ENCODE measurements at regions not wholly inside any gene's neighbourhood (a gene's known extent, or its start where the extent isn't known, plus 50 kb on each side); places are given as distances from the start of the nearest gene placed in this dataset.
"Not testable (repeated sequence)": the region's sequence is repeated elsewhere in the genome, so short reads cannot be mapped to it uniquely, and the experiment has no call there.

- not testable (repeated sequence) for H3K36me3 ChIP-seq (ENCODE audit: control insufficient read depth in 5 of 5, insufficient read depth in 5 of 5, low read length in 5 of 5); H3K27me3 ChIP-seq (ENCODE audit: control insufficient read depth in 5 of 5, insufficient read depth in 4 of 5, low read length in 5 of 5); H3K9me3 ChIP-seq (ENCODE audit: control insufficient read depth in 5 of 5, low read length in 5 of 5); H3K4me1 ChIP-seq (ENCODE audit: control insufficient read depth in 5 of 5, insufficient read depth in 5 of 5, low read length in 5 of 5); H3K9ac ChIP-seq (ENCODE audit: low read length in 5 of 5); H3K27ac ChIP-seq (ENCODE audit: low read depth, low read length); H3K4me3 ChIP-seq (ENCODE audit: low read depth in 1 of 5, low read length in 5 of 5)
These were observed 77.8 kb upstream of the LPCAT1 start for GRCh38 chr5:1601565-1601964.

- H3K27me3 ChIP-seq (ENCODE audit: control insufficient read depth in 5 of 5, insufficient read depth in 4 of 5, low read length in 5 of 5); H3K4me1 ChIP-seq (ENCODE audit: control insufficient read depth in 5 of 5, insufficient read depth in 5 of 5, low read length in 5 of 5); H3K9me3 ChIP-seq (ENCODE audit: control insufficient read depth in 5 of 5, low read length in 5 of 5); H3K9ac ChIP-seq (ENCODE audit: low read length in 5 of 5); H3K36me3 ChIP-seq (ENCODE audit: control insufficient read depth in 5 of 5, insufficient read depth in 5 of 5, low read length in 5 of 5); H3K27ac ChIP-seq (ENCODE audit: low read depth, low read length); H3K4me3 ChIP-seq (ENCODE audit: low read depth in 1 of 5, low read length in 5 of 5): not testable (repeated sequence)
These were observed 75.4 kb upstream of the LPCAT1 start for GRCh38 chr5:1598950-1599737.

GRCh38 chr5:1597093-1597473 is 73.3 kb upstream of the LPCAT1 start:
- not testable (repeated sequence) for H3K9ac ChIP-seq (ENCODE audit: low read length in 5 of 5); H3K36me3 ChIP-seq (ENCODE audit: control insufficient read depth in 5 of 5, insufficient read depth in 5 of 5, low read length in 5 of 5); H3K9me3 ChIP-seq (ENCODE audit: control insufficient read depth in 5 of 5, low read length in 5 of 5); H3K27me3 ChIP-seq (ENCODE audit: control insufficient read depth in 5 of 5, insufficient read depth in 4 of 5, low read length in 5 of 5); H3K27ac ChIP-seq (ENCODE audit: low read depth, low read length)
- Histone ChIP-seq H3K4me3 (ENCODE audit: low read depth in 1 of 5, low read length in 5 of 5) (peak overlapping the region in 2 of 5 donors; percentile 35 to 44), H3K4me1 (ENCODE audit: control insufficient read depth in 5 of 5, insufficient read depth in 5 of 5, low read length in 5 of 5) (peaks cover 0 to 12% (median 9%) of the 10 kb centered on the region in 5 donors)

GRCh38 chr5:1596462-1597092 is 72.8 kb upstream of the LPCAT1 start:
- not testable (repeated sequence) for H3K36me3 ChIP-seq (ENCODE audit: control insufficient read depth in 5 of 5, insufficient read depth in 5 of 5, low read length in 5 of 5); H3K27me3 ChIP-seq (ENCODE audit: control insufficient read depth in 5 of 5, insufficient read depth in 4 of 5, low read length in 5 of 5); H3K9me3 ChIP-seq (ENCODE audit: control insufficient read depth in 5 of 5, low read length in 5 of 5); H3K4me3 ChIP-seq (ENCODE audit: low read depth in 1 of 5, low read length in 5 of 5); H3K9ac ChIP-seq (ENCODE audit: low read length in 5 of 5); H3K27ac ChIP-seq (ENCODE audit: low read depth, low read length)
- peaks cover 0 to 12% (median 9%) of the 10 kb centered on the region in 5 donors for H3K4me1 ChIP-seq (ENCODE audit: control insufficient read depth in 5 of 5, insufficient read depth in 5 of 5, low read length in 5 of 5)

- H3K36me3 ChIP-seq (ENCODE audit: control insufficient read depth in 5 of 5, insufficient read depth in 5 of 5, low read length in 5 of 5): no peaks in the 10 kb centered on the region
- no peaks in the 10 kb centered on the region for H3K9me3 ChIP-seq (ENCODE audit: control insufficient read depth in 5 of 5, low read length in 5 of 5)
- peak overlapping the region in 4 of 5 donors; percentile 56 to 67 (median 60) for H3K4me3 ChIP-seq (ENCODE audit: low read depth in 1 of 5, low read length in 5 of 5)
- H3K9ac ChIP-seq (ENCODE audit: low read length in 5 of 5): peak overlapping the region in 2 of 5 donors; percentile 56 to 58
- H3K27ac ChIP-seq (ENCODE audit: low read depth, low read length): no peak overlapping the region
- H3K4me1 ChIP-seq (ENCODE audit: control insufficient read depth in 5 of 5, insufficient read depth in 5 of 5, low read length in 5 of 5): peaks cover 0 to 12% (median 9%) of the 10 kb centered on the region in 5 donors
- no peaks in the 10 kb centered on the region for H3K27me3 ChIP-seq (ENCODE audit: control insufficient read depth in 5 of 5, insufficient read depth in 4 of 5, low read length in 5 of 5)
These were observed 70.8 kb upstream of the LPCAT1 start for GRCh38 chr5:1594357-1595106.

- H3K4me1 ChIP-seq (ENCODE audit: control insufficient read depth in 5 of 5, insufficient read depth in 5 of 5, low read length in 5 of 5): peaks cover 0 to 12% (median 9%) of the 10 kb centered on the region in 5 donors
- H3K9me3 ChIP-seq (ENCODE audit: control insufficient read depth in 5 of 5, low read length in 5 of 5): no peaks in the 10 kb centered on the region
- H3K27ac ChIP-seq (ENCODE audit: low read depth, low read length): no peak overlapping the region
- H3K36me3 ChIP-seq (ENCODE audit: control insufficient read depth in 5 of 5, insufficient read depth in 5 of 5, low read length in 5 of 5): peaks cover 0 to 2% (median 1%) of the 10 kb centered on the region in 5 donors
- peak overlapping the region in 4 of 5 donors; percentile 56 to 67 (median 60) for H3K4me3 ChIP-seq (ENCODE audit: low read depth in 1 of 5, low read length in 5 of 5)
- no peaks in the 10 kb centered on the region for H3K27me3 ChIP-seq (ENCODE audit: control insufficient read depth in 5 of 5, insufficient read depth in 4 of 5, low read length in 5 of 5)
- H3K9ac ChIP-seq (ENCODE audit: low read length in 5 of 5): no peak overlapping the region
These were observed 70.2 kb upstream of the LPCAT1 start for GRCh38 chr5:1593903-1594356.

- not testable (repeated sequence) for H3K4me1 ChIP-seq (ENCODE audit: control insufficient read depth in 5 of 5, insufficient read depth in 5 of 5, low read length in 5 of 5); H3K9me3 ChIP-seq (ENCODE audit: control insufficient read depth in 5 of 5, low read length in 5 of 5); H3K4me3 ChIP-seq (ENCODE audit: low read depth in 1 of 5, low read length in 5 of 5); H3K27me3 ChIP-seq (ENCODE audit: control insufficient read depth in 5 of 5, insufficient read depth in 4 of 5, low read length in 5 of 5); H3K9ac ChIP-seq (ENCODE audit: low read length in 5 of 5); H3K27ac ChIP-seq (ENCODE audit: low read depth, low read length)
- H3K36me3 ChIP-seq (ENCODE audit: control insufficient read depth in 5 of 5, insufficient read depth in 5 of 5, low read length in 5 of 5): peaks cover 0 to 16% (median 12%) of the 10 kb centered on the region in 5 donors
These were observed 64.4 kb upstream of the LPCAT1 start for GRCh38 chr5:1588071-1588694.

- H3K27ac ChIP-seq (ENCODE audit: low read depth, low read length); H3K9ac ChIP-seq (ENCODE audit: low read length in 5 of 5): not testable (repeated sequence)
These were observed 59.5 kb upstream of the LPCAT1 start for GRCh38 chr5:1583081-1583875.

GRCh38 chr5:1579389-1579788 is 55.6 kb upstream of the LPCAT1 start:
- not testable (repeated sequence) for H3K4me1 ChIP-seq (ENCODE audit: control insufficient read depth in 5 of 5, insufficient read depth in 5 of 5, low read length in 5 of 5); H3K36me3 ChIP-seq (ENCODE audit: control insufficient read depth in 5 of 5, insufficient read depth in 5 of 5, low read length in 5 of 5); H3K9ac ChIP-seq (ENCODE audit: low read length in 5 of 5); H3K9me3 ChIP-seq (ENCODE audit: control insufficient read depth in 5 of 5, low read length in 5 of 5); H3K27me3 ChIP-seq (ENCODE audit: control insufficient read depth in 5 of 5, insufficient read depth in 4 of 5, low read length in 5 of 5); H3K4me3 ChIP-seq (ENCODE audit: low read depth in 1 of 5, low read length in 5 of 5); H3K27ac ChIP-seq (ENCODE audit: low read depth, low read length)

More at GRCh38 chr5:1583081-1583875, 59.5 kb upstream of the LPCAT1 start:
- H3K36me3 ChIP-seq (ENCODE audit: control insufficient read depth in 5 of 5, insufficient read depth in 5 of 5, low read length in 5 of 5): peaks cover 0 to 10% (median 7%) of the 10 kb centered on the region in 5 donors
- not testable (repeated sequence) for H3K4me1 ChIP-seq (ENCODE audit: control insufficient read depth in 5 of 5, insufficient read depth in 5 of 5, low read length in 5 of 5); H3K4me3 ChIP-seq (ENCODE audit: low read depth in 1 of 5, low read length in 5 of 5); H3K9me3 ChIP-seq (ENCODE audit: control insufficient read depth in 5 of 5, low read length in 5 of 5); H3K27me3 ChIP-seq (ENCODE audit: control insufficient read depth in 5 of 5, insufficient read depth in 4 of 5, low read length in 5 of 5)

Data from subcutaneous abdominal adipose tissue (tissue), 5 donors.